Endothelial cell of umbilical vein (primary cell): ENCODE measurements at regions not wholly inside any gene's neighbourhood (a gene's known extent, or its start where the extent isn't known, plus 50 kb on each side); places are given as distances from the start of the nearest gene placed in this dataset.

Source experiments
- BruUV-seq: library from RNA; stranded (reverse); fragments of 400-500 nt; replicated peaks from 2 replicates; lab custom pipeline; 2021; lab: Mats Ljungman, UMichigan
- CTCF ChIA-PET: fragments of 300-600, 350-600 bp; sonication (Branson Sonifier 250); formaldehyde crosslinking; loops from one replicate; lab custom pipeline; 2021; ENCODE audit warnings: antibody characterized with exemption, inconsistent platforms; lab: Charles Lee
- POLR2A ChIA-PET: fragments of 300-600, 350-600 bp; sonication (Branson Sonifier 250); formaldehyde crosslinking; loops from one replicate; lab custom pipeline; 2021; ENCODE audit warnings: antibody characterized with exemption, inconsistent platforms; lab: Charles Lee
- DNase-seq: peaks from one replicate; pipeline ENCODE4 v3.0.0-alpha.2; 2011; ENCODE audit warnings: low read depth, low spot score
- FAIRE-seq: peaks from 2 replicates; lab custom pipeline; 2011; peaks lifted over from hg19 to GRCh38; lab: Jason Lieb, UNC
- H2AFZ ChIP-seq: 2 replicates; pipeline ENCODE4 v1.6.0; 2012; ENCODE audit warnings: low read depth, low read length, control low read depth, inconsistent platforms
- H3K27ac ChIP-seq: 2 replicates; pipeline ENCODE4 v1.5.1; 2011; ENCODE audit warnings: low read depth, mild to moderate bottlenecking, control low read depth, low read length, moderate library complexity; ENCODE audit not compliant: insufficient read depth
- H3K27me3 ChIP-seq, 2 experiments: 2 replicates each; pipeline versions ENCODE4 v1.6.0 to v1.6.1; 2011; ENCODE audit warnings: low read length in 2 of 2, mixed read lengths in 1 of 2; ENCODE audit not compliant: control insufficient read depth in 2 of 2, insufficient read depth in 2 of 2
- H3K36me3 ChIP-seq, 2 experiments: 2 replicates in 1 of 2; 3 replicates in 1 of 2; pipeline ENCODE4 v1.5.1; 2011; ENCODE audit warnings: low read length in 2 of 2, mild to moderate bottlenecking in 1 of 2, moderate library complexity in 1 of 2; ENCODE audit not compliant: control insufficient read depth in 2 of 2, insufficient read depth in 2 of 2; ENCODE audit errors: extremely low read depth in 1 of 2
- H3K4me1 ChIP-seq: 3 replicates; pipeline ENCODE4 v1.5.1; 2011; ENCODE audit warnings: mild to moderate bottlenecking, low read length; ENCODE audit not compliant: control insufficient read depth, insufficient read depth; ENCODE audit errors: extremely low read depth
- H3K4me2 ChIP-seq: 2 replicates; pipeline ENCODE4 v1.6.1; 2011; ENCODE audit warnings: low read length, control low read depth, mixed read lengths; ENCODE audit not compliant: insufficient read depth
- H3K4me3 ChIP-seq, 3 experiments: fragments of 200-600 bp in 1 of 3; sonication (generic), shearing (Covaris generic) in 1 of 3; replicated peaks in 1 of 3; 2 replicates each; pipeline ENCODE4 v1.5.1; 2011 to 2016; ENCODE audit warnings: control low read depth in 3 of 3, low read length in 3 of 3, mild to moderate bottlenecking in 2 of 3, inconsistent platforms in 1 of 3, low read depth in 1 of 3, moderate library complexity in 1 of 3; ENCODE audit not compliant: insufficient read depth in 1 of 3
- H3K79me2 ChIP-seq: 2 replicates; pipeline ENCODE4 v1.6.0; 2012; ENCODE audit warnings: low read length, inconsistent platforms; ENCODE audit not compliant: control insufficient read depth, insufficient read depth
- H3K9ac ChIP-seq: replicated peaks from 2 replicates; pipeline ENCODE3; 2011; ENCODE audit warnings: low read length, control low read depth; ENCODE audit not compliant: insufficient read depth; ENCODE audit errors: extremely low read depth
- H3K9me1 ChIP-seq: replicated peaks from 3 replicates; pipeline ENCODE4 v1.6.0; 2011; ENCODE audit warnings: mild to moderate bottlenecking, low read length; ENCODE audit not compliant: control insufficient read depth, insufficient read depth; ENCODE audit errors: extremely low read depth
- H3K9me3 ChIP-seq: replicated peaks from 2 replicates; pipeline ENCODE4 v1.5.1; 2012; ENCODE audit warnings: low read length, inconsistent platforms; ENCODE audit not compliant: control insufficient read depth, insufficient read depth
- H4K20me1 ChIP-seq: replicated peaks from 2 replicates; pipeline ENCODE3; 2011; ENCODE audit warnings: mild to moderate bottlenecking, low read length; ENCODE audit not compliant: control insufficient read depth, insufficient read depth; ENCODE audit errors: extremely low read depth
- EZH2 ChIP-seq: IDR thresholded peaks from 2 replicates; pipeline ENCODE4 v1.6.1; 2012; ENCODE audit warnings: borderline replicate concordance, low read depth, mild to moderate bottlenecking, moderate library complexity, low read length, inconsistent platforms; ENCODE audit not compliant: severe bottlenecking
- FOS ChIP-seq: IDR thresholded peaks from 2 replicates; pipeline ENCODE4 v1.6.1; 2011; ENCODE audit warnings: mild to moderate bottlenecking, low read length, moderate library complexity, borderline replicate concordance; ENCODE audit not compliant: insufficient read depth
- GATA2 ChIP-seq: IDR thresholded peaks from 2 replicates; pipeline ENCODE4 v1.7.0; 2011; ENCODE audit warnings: low read depth, mild to moderate bottlenecking, moderate library complexity, mixed read lengths, low read length; ENCODE audit not compliant: insufficient read length, insufficient read depth
- JUN ChIP-seq: IDR thresholded peaks from 2 replicates; pipeline ENCODE4 v1.6.1; 2011; ENCODE audit warnings: borderline replicate concordance, low read depth; ENCODE audit not compliant: insufficient read length, insufficient read depth
- MYC ChIP-seq: IDR thresholded peaks from one replicate; pipeline ENCODE4 v1.6.1; 2011; ENCODE audit warnings: mild to moderate bottlenecking, low read depth, low read length
- POLR2A ChIP-seq: IDR thresholded peaks from 2 replicates; pipeline ENCODE4 v1.6.1; 2012; ENCODE audit warnings: low read depth, mild to moderate bottlenecking, control low read depth, low read length
- POLR2AphosphoS5 ChIP-seq: IDR thresholded peaks from 2 replicates; pipeline ENCODE4 v1.6.1; 2012; ENCODE audit warnings: low read depth, mild to moderate bottlenecking, control low read depth, low read length, moderate library complexity; ENCODE audit not compliant: insufficient read depth
- dilution Hi-C: fragments of 300-500 bp; cut with MboI; formaldehyde crosslinking; loops from one replicate; pipeline ENCODE4 v1.15.0; 2019; ENCODE audit warnings: low sequenced_read_pairs; ENCODE audit not compliant: extremely low pct_ligation_motif_present
- intact Hi-C: fragments of 100-400 bp; cut with micrococcal nuclease; formaldehyde crosslinking; loops from one replicate; pipeline ENCODE4 v1.10.0; 2022
- TF ChIP-seq, protein P1 (sequence below): IDR thresholded peaks from 2 replicates; pipeline ENCODE4 v1.6.1; 2011; ENCODE audit not compliant: insufficient read depth, insufficient read length
- TF ChIP-seq, protein P2 (sequence below), 2 donors: IDR thresholded peaks; 1 replicate in 1 of 2; 2 replicates in 1 of 2; pipeline ENCODE4 v1.5.1; 2011; ENCODE audit warnings: low read length in 2 of 2, mild to moderate bottlenecking in 2 of 2, moderate library complexity in 2 of 2, control low read depth in 1 of 2, inconsistent platforms in 1 of 2, low read depth in 1 of 2; ENCODE audit not compliant: insufficient read depth in 1 of 2; ENCODE audit errors: extremely low read depth in 1 of 2

DNA sequence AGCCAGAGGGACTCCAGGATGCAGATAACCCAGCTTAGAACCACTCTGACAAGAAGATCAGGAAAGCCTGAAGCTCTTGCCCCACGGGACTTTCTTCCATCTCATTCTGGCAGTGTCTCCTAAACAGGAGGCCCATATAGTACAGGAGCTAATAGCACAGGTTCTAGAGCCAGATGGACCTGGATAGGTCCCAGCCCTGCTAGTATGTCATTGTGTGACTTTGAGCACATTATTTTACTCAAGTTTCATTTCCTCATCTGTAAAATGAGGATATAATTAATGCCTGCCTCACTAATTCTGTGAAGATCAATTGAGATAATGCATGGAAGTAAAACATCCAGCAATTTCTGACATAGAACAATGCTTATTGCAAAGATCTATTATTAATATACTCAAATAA, 66.5 kb upstream of the GZMB start:
- no peak overlapping the region for H2AFZ ChIP-seq
- H3K79me2 ChIP-seq = no peaks in the 10 kb centered on the region
- dilution Hi-C loops (no loop called here), intact Hi-C loops (no loop called here)
- H3K9me1 ChIP-seq = no peaks in the 10 kb centered on the region
- DNase-seq (no peak), FAIRE-seq (no peak)
- H4K20me1 ChIP-seq = no peaks in the 10 kb centered on the region
- ChIA-PET POLR2A (no interaction called here), CTCF (interaction anchor here (0.9 to 1.5 kb wide), 2 partner anchors 10 to 11 kb away, joined by 3 to 5 read pairs; no protein-coding TSS in a partner anchor)
- no peak overlapping the region for H3K4me3 ChIP-seq
- TF ChIP-seq MYC = no peak
- no peak for TF ChIP-seq POLR2AphosphoS5
- TF ChIP-seq EZH2 = no peak
- TF ChIP-seq, protein P1, sequence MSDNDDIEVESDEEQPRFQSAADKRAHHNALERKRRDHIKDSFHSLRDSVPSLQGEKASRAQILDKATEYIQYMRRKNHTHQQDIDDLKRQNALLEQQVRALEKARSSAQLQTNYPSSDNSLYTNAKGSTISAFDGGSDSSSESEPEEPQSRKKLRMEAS = no peak
- no peak for TF ChIP-seq FOS
- TF ChIP-seq, protein P2, sequence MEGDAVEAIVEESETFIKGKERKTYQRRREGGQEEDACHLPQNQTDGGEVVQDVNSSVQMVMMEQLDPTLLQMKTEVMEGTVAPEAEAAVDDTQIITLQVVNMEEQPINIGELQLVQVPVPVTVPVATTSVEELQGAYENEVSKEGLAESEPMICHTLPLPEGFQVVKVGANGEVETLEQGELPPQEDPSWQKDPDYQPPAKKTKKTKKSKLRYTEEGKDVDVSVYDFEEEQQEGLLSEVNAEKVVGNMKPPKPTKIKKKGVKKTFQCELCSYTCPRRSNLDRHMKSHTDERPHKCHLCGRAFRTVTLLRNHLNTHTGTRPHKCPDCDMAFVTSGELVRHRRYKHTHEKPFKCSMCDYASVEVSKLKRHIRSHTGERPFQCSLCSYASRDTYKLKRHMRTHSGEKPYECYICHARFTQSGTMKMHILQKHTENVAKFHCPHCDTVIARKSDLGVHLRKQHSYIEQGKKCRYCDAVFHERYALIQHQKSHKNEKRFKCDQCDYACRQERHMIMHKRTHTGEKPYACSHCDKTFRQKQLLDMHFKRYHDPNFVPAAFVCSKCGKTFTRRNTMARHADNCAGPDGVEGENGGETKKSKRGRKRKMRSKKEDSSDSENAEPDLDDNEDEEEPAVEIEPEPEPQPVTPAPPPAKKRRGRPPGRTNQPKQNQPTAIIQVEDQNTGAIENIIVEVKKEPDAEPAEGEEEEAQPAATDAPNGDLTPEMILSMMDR (IDR thresholded peaks at IDR 0.05; ENCODE audit: extremely low read depth in 1 of 2, insufficient read depth in 1 of 2, low read depth in 1 of 2, low read length in 2 of 2) = no peak
- TF ChIP-seq JUN = no peak
- no peak for TF ChIP-seq GATA2
- TF ChIP-seq POLR2A = no peak
- no peak overlapping the region for H3K9ac ChIP-seq
- no peaks in the 10 kb centered on the region for H3K9me3 ChIP-seq
- H3K36me3 ChIP-seq = no peaks in the 10 kb centered on the region
- no TSS peak for BruUV-seq
- H3K27me3 ChIP-seq = no peaks in the 10 kb centered on the region
- no peak overlapping the region for H3K4me2 ChIP-seq
- H3K27ac ChIP-seq = no peak overlapping the region
- no peaks in the 10 kb centered on the region for H3K4me1 ChIP-seq
